ENCODE measurements at regions not wholly inside any gene's neighbourhood (a gene's known extent, or its start where the extent isn't known, plus 50 kb on each side); places are given as distances from the start of the nearest gene placed in this dataset.

- Histone ChIP-seq H3K27me3 (no peaks in the 10 kb centered on the region), H3K36me3 (no peaks in the 10 kb centered on the region), H3K27ac (no peak overlapping the region), H3K4me3 (no peak overlapping the region), H3K4me1 (no peaks in the 10 kb centered on the region), H3K9me3 (peaks cover 0 to 11% (median 1%) of the 10 kb centered on the region in 4 donors)
- WGBS (ENCODE audit: insufficient coverage, low coverage, low lambda C conversion rate, missing lambda C conversion rate) = 34% methylated on average over 4 of the region's 5 CpGs
- DNase-seq (no peak), ATAC-seq (peak in 2 of 4 donors; percentile 53 to 60)
- intact Hi-C loops (cut with DNase I) = no loop called here
- no peak for TF ChIP-seq POLR2A (IDR thresholded peaks at IDR 0.05)
- TF ChIP-seq CTCF (IDR thresholded peaks at IDR 0.05) = peak; percentile 29 to 50 (median 37)
Observed at GRCh38 chr2:212863185-212863588, 288.2 kb downstream of the IKZF2 start.

- WGBS (ENCODE audit: insufficient coverage, low coverage, low lambda C conversion rate, missing lambda C conversion rate) = 50% methylated on average over 1 of the region's 1 CpG
- Histone ChIP-seq H3K4me1 (no peaks in the 10 kb centered on the region), H3K4me3 (no peak overlapping the region), H3K27ac (no peak overlapping the region), H3K36me3 (no peaks in the 10 kb centered on the region), H3K27me3 (no peaks in the 10 kb centered on the region), H3K9me3 (peaks cover 0 to 5% (median 1%) of the 10 kb centered on the region in 4 donors)
- ATAC-seq (no peak), DNase-seq (no peak)
- TF ChIP-seq CTCF (IDR thresholded peaks at IDR 0.05) (no peak), POLR2A (IDR thresholded peaks at IDR 0.05) (no peak)
- intact Hi-C loops (cut with DNase I) = no loop called here
Observed at GRCh38 chr2:212858496-212858895, 292.9 kb downstream of the IKZF2 start.

GRCh38 chr2:212854771-212855170 is 296.6 kb downstream of the IKZF2 start:
- intact Hi-C loops (cut with DNase I) = no loop called here
- DNase-seq = no peak

GRCh38 chr2:212854116-212854515 is 297.3 kb downstream of the IKZF2 start:
- TF ChIP-seq POLR2A (IDR thresholded peaks at IDR 0.05) (no peak), CTCF (IDR thresholded peaks at IDR 0.05) (no peak)
- no peak for DNase-seq
- intact Hi-C loops (cut with DNase I) = no loop called here

More at GRCh38 chr2:212854771-212855170, 296.6 kb downstream of the IKZF2 start:
- no peak for TF ChIP-seq CTCF (IDR thresholded peaks at IDR 0.05)
- TF ChIP-seq POLR2A (IDR thresholded peaks at IDR 0.05) = no peak
- Histone ChIP-seq H3K4me3 (no peak overlapping the region), H3K36me3 (no peaks in the 10 kb centered on the region), H3K4me1 (no peaks in the 10 kb centered on the region), H3K27me3 (no peaks in the 10 kb centered on the region), H3K27ac (no peak overlapping the region), H3K9me3 (no peaks in the 10 kb centered on the region)
- WGBS (ENCODE audit: insufficient coverage, low coverage, low lambda C conversion rate, missing lambda C conversion rate) = 60% methylated on average over 4 of the region's 4 CpGs
- no peak for ATAC-seq

GRCh38 chr2:212845941-212846340 is 305.5 kb downstream of the IKZF2 start:
- H3K4me3 ChIP-seq = no peak overlapping the region
- no peak overlapping the region for H3K27ac ChIP-seq
- TF ChIP-seq CTCF (IDR thresholded peaks at IDR 0.05) (no peak), POLR2A (IDR thresholded peaks at IDR 0.05) (no peak)
- no peak for ATAC-seq
- no peaks in the 10 kb centered on the region for H3K36me3 ChIP-seq
- H3K9me3 ChIP-seq = no peaks in the 10 kb centered on the region
- WGBS (ENCODE audit: insufficient coverage, low coverage, low lambda C conversion rate, missing lambda C conversion rate) = 60% methylated on average over 4 of the region's 4 CpGs
- H3K4me1 ChIP-seq = no peaks in the 10 kb centered on the region
- intact Hi-C loops (cut with DNase I) = no loop called here
- H3K27me3 ChIP-seq = no peaks in the 10 kb centered on the region
- no peak for DNase-seq

More at GRCh38 chr2:212854116-212854515, 297.3 kb downstream of the IKZF2 start:
- no peak for ATAC-seq
- Histone ChIP-seq H3K9me3 (no peaks in the 10 kb centered on the region), H3K4me3 (no peak overlapping the region), H3K36me3 (no peaks in the 10 kb centered on the region), H3K27me3 (no peaks in the 10 kb centered on the region), H3K27ac (no peak overlapping the region), H3K4me1 (no peaks in the 10 kb centered on the region)
